ENCODE measurements at regions not wholly inside any gene's neighbourhood (a gene's known extent, or its start where the extent isn't known, plus 50 kb on each side); places are given as distances from the start of the nearest gene placed in this dataset.

GRCh38 chr7:36014961-36015360 is 138.1 kb upstream of the EEPD1 start:
- Histone ChIP-seq H4K20me1 (replicated peaks; ENCODE audit: control insufficient read depth, insufficient read depth, low read length) (no peaks in the 10 kb centered on the region), H3K36me3 (ENCODE audit: control insufficient read depth, insufficient read depth, low read length) (no peaks in the 10 kb centered on the region), H3K9ac (ENCODE audit: insufficient read depth in 1 of 2, low read depth in 2 of 2, low read length in 2 of 2) (no peak overlapping the region), H3K4me3 (no peak overlapping the region), H3K4me2 (ENCODE audit: insufficient read depth, low read length) (no peak overlapping the region), H2AFZ (ENCODE audit: low read depth, low read length) (no peak overlapping the region), H3K27ac (ENCODE audit: extremely low read depth, low read depth, low read length) (no peak overlapping the region), H3K9me3 (replicated peaks; ENCODE audit: control insufficient read depth, insufficient read depth, low read depth, low read length) (no peaks in the 10 kb centered on the region), H3K4me1 (replicated peaks in 1 of 2; ENCODE audit: control insufficient read depth in 2 of 2, insufficient read depth in 2 of 2, low read length in 2 of 2) (no peaks in the 10 kb centered on the region), H3K79me2 (ENCODE audit: control insufficient read depth, insufficient read depth, low read length) (no peaks in the 10 kb centered on the region), H3K27me3 (ENCODE audit: control insufficient read depth in 2 of 2, insufficient read depth in 2 of 2, low read length in 2 of 2) (peaks cover 21 to 57% of the 10 kb centered on the region in 2 experiments), H3K9me1 (ENCODE audit: control insufficient read depth, insufficient read depth, low read length) (no peaks in the 10 kb centered on the region)
- in situ Hi-C loops (cut with MboI) (no loop called here), intact Hi-C loops (cut with micrococcal nuclease) (no loop called here)
- FAIRE-seq = no peak
- ATAC-seq = no peak
- 0% methylated on average over 4 of the region's 9 CpGs for WGBS (ENCODE audit: insufficient coverage, low coverage, missing lambda C conversion rate)
- TF ChIP-seq RAD21 (CRISPR knock-in tag; conservative IDR thresholded peaks at IDR 0.05 in 1 of 2, IDR thresholded peaks at IDR 0.05 in 1 of 2) (peak in 1 of 2 experiments; percentile 12; a peak in 1 of 4 replicates), CTCF (IDR thresholded peaks at IDR 0.05 in 2 of 3, conservative IDR thresholded peaks at IDR 0.05 in 1 of 3; ENCODE audit: insufficient read depth in 2 of 3, low read depth in 1 of 3, low read length in 3 of 3) (0 out of 6 replicates have a peak, but pooled peaks of 1 of the 3 experiments have one; percentile 11), TAF9B (IDR thresholded peaks at IDR 0.05; ENCODE audit: partially characterized antibody) (no peak), KLF6 (CRISPR knock-in tag; IDR thresholded peaks at IDR 0.05; ENCODE audit: borderline replicate concordance) (no peak), NRF1 (conservative IDR thresholded peaks at IDR 0.05 in 1 of 2, IDR thresholded peaks at IDR 0.05 in 1 of 2) (no peak)
- POLR2A ChIA-PET = interaction anchor here (1.3 kb wide), 1 partner anchor 8 kb away, joined by 3 read pairs; no protein-coding TSS in a partner anchor
- BruUV-seq (replicated peaks) = no TSS peak
- no peak for DNase-seq (ENCODE audit: extremely low read depth in 1 of 4, low spot score in 3 of 4)
- CTCF ChIA-PET (ENCODE audit: low intra/inter-chr PET ratio) = interaction anchor here (0.6 kb wide), 1 partner anchor 230 kb away, joined by 4 read pairs; no protein-coding TSS in a partner anchor
